ENCODE measurements at regions not wholly inside any gene's neighbourhood (a gene's known extent, or its start where the extent isn't known, plus 50 kb on each side); places are given as distances from the start of the nearest gene placed in this dataset.

DNA sequence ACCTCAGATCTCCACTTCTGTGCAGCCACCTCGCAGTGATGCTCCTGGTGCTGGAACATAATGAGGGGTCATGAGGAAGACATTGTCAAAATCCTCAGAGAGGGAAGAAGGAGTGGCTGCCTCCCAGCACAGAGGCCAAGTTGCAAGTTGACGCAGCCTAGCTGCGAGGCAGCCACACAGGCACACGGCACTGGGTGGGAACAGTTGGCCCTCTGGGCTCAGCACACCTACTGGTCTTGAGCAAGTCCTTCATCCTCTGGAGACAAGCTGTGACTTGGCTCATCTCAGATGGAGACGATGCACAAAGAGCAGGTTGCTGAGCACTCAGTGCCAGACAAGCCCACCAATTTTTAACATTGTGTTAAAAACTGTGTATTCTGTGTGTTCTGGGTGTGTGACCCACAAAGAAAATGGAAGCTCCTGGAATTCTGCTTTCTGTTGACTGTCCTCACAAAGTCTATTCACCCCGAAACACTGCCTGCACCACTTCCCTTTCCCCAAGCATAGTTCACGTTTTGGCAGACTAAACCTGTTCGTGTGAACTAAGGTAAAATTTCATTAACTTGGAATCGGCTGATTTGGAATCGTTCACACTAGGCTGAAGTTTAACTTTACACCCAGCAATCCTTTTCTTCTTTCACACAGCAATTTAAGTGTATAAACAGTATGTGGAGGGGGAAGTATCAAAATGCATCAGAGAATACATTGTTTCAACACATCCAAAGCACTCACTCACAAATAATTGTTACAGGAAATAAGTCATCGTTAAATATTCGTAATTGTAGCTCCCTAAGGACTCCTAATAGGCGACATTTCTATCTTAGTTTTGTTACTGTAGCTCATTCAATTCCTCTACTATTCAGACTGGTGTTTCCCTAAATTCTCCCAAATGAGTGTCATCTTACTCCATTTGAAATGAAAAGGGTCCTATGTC, 266.6 kb upstream of the ID2 start:
- intact Hi-C loops (cut with DNase I) = no loop called here
- no peak for DNase-seq (ENCODE audit: low spot score)

DNA sequence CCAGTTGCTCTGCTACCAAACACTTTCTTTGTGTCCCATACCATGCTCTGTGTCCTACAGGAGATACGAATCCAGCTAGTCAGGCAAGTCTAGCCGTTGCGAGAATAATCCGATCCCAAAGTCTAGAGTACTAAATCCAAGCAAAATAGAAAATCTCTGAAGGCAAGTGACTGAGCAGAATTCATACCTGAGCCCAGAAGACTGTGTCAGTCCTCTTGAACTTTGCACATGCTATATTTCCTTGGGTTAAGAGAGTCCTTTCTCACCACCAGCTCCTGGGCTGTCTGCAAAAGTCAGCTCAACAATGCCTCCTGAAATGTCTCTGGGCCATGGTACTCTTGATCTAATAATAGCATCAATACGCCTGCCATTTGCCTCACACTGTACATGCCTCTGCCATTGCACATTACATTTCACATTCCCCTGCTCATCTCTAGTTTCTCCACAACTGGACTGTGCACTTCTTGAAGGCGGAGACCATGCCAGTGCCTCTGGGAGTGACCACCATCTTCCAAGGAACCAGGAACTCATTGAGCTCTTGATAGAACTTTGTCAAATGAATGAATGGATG, 265.8 kb upstream of the ID2 start:
- DNase-seq (ENCODE audit: low spot score) = no peak
- intact Hi-C loops (cut with DNase I) = no loop called here

- no peak for DNase-seq (ENCODE audit: low spot score)
- intact Hi-C loops (cut with DNase I) = no loop called here
Measured at GRCh38 chr2:8416849-8417832, 264.7 kb upstream of the ID2 start.

DNA sequence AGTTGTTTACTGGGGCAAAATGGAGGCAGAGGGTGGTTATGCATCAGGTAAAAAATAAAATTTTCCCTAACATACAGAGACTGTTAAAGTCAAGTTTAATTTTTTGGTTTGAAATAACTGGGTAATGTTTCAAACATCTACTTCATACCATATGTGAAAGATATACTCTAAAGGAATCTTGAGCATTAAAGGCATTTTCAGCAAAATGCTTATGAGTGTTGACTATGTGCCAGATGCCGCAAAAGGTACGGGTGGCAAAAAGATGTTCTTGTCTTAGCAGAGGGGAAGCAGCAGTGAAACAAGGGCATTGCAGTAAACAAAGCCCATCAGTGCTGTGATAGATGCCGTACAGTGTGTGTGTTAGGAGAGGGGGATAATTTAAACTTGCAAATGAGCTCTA, 263.1 kb upstream of the ID2 start:
- intact Hi-C loops (cut with DNase I) = no loop called here
- DNase-seq (ENCODE audit: low spot score) = no peak

DNA sequence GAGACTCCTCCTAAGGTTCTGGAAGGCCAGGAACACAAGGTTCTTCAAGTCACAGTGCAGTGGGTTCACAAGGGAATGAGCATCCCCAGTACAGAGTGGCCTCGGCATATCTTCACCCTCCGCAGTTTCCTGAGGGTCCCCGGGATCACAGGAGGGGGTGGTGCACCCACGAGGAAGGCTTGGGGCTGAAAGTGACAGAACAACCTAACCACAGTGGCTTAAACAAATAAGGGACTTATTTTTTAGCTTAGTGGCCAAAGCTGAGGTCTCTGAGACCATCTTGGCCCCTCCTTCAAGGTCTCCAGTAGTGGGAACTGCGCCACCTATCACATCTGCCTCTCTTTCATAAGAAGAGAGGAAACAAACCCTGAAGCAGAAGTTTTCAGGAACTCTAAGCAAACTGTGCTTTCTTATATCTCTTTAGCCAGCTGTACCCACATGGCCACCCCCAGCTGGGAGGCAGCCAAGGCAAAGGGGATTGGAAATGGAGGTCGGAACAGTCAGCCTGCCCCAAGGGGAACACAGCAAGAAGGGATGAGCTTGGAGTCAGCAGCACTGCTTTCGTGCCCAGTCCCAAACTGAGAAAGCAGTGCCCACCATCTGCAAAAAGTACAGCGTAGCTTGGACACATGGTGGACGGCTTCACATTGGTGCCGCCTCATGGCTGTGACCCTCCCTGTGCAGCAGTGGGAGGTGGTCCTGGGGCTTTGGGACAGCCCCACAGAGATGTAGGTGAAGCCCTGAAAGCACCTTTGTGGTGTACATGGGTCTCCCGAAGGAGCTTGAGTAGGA, 260.0 kb upstream of the ID2 start:
- intact Hi-C loops (cut with DNase I) = no loop called here
- DNase-seq (ENCODE audit: low spot score) = no peak

GRCh38 chr2:8422450-8422800, 259.4 kb upstream of the ID2 start:
- intact Hi-C loops (cut with DNase I) = no loop called here
- no peak for DNase-seq (ENCODE audit: low spot score)

GRCh38 chr2:8424997-8425900, 256.6 kb upstream of the ID2 start:
- no peak for DNase-seq (ENCODE audit: low spot score)
- intact Hi-C loops (cut with DNase I) = no loop called here

DNA sequence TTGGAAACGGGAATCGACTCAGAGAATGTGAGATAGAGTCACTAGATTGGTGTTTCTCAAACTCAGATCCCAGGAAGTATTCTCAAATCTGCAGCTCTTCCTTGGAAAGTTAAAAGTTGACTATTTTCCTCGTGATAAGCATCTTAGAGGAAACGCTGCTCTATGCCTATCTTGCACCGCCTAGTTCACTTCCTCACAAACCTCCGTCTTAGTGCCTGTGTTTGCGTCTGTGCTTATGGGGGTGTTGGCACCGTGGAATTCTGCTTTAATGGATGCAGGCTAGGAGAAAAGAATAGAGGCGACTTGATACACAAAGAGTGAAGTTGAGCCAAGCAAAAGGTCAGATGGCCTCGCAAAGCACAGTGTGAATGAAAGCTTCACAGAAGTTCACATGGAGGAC, 255.3 kb upstream of the ID2 start:
- no peak for DNase-seq (ENCODE audit: low spot score)
- intact Hi-C loops (cut with DNase I) = no loop called here

DNA sequence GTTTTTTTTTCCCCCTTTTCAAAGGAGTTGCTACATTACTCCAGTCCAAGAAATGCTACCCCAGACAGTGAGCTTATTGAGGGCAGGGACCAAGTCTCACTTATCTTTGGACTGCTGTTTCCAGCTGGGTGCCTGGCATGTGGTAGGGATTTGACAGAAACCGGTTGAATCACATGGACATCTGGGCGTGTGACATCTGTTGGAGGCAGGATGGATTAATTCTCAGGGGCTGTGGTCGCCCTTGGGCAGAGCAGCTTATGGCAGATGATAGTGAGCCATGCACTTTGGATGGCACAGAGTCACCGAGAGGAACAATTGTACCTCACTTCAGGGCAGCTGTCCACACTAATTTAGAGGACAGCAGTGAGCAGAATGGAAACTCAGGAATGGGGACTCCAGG, 254.6 kb upstream of the ID2 start:
- no peak for DNase-seq (ENCODE audit: low spot score)
- intact Hi-C loops (cut with DNase I) = no loop called here

DNA sequence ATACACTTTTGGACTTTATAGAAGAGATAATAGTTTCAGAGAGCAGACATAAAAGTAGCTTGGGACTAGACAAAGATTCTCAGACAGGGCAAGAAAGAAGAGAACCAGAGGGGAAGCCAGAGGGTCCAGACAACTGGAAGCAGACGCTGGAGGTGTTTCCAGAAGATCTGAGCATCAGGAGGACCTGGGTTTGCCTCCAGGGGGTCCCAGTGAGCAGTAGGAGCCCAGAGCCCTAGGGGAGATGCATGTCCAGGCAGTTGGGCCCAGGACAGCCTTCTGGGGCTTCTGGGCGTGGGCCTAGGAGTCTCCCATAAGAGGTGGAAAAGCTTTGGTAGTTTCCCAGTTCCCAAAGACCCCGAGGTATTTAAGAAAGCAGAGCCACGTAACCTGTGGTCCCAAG, 251.2 kb upstream of the ID2 start:
- DNase-seq (ENCODE audit: low spot score) = no peak
- intact Hi-C loops (cut with DNase I) = loop anchor here (10.0 kb wide), 2 partner anchors 254 to 426 kb away; partner anchors contain the start of gene ID2

- DNase-seq (ENCODE audit: low spot score) = no peak
- intact Hi-C loops (cut with DNase I) = loop anchor here (10.0 kb wide), 2 partner anchors 253 to 427 kb away; partner anchors contain the start of gene ID2
Measured at GRCh38 chr2:8431446-8432125, 250.3 kb upstream of the ID2 start.

- intact Hi-C loops (cut with DNase I) = loop anchor here (10.0 kb wide), 2 partner anchors 252 to 428 kb away; partner anchors contain the start of gene ID2
- DNase-seq (ENCODE audit: low spot score) = no peak
Measured at GRCh38 chr2:8432706-8433336, 249.0 kb upstream of the ID2 start.

GRCh38 chr2:8433390-8433789, 248.5 kb upstream of the ID2 start:
- intact Hi-C loops (cut with DNase I) = loop anchor here (10.0 kb wide), 2 partner anchors 251 to 429 kb away; partner anchors contain the start of gene ID2
- no peak for DNase-seq (ENCODE audit: low spot score)

- intact Hi-C loops (cut with DNase I) = loop anchor here (10.0 kb wide), 2 partner anchors 249 to 431 kb away; partner anchors contain the start of gene ID2
- no peak for DNase-seq (ENCODE audit: low spot score)
Measured at GRCh38 chr2:8435608-8436007, 246.2 kb upstream of the ID2 start.

- DNase-seq (ENCODE audit: low spot score) = no peak
- intact Hi-C loops (cut with DNase I) = loop anchor here (10.0 kb wide), 2 partner anchors 248 to 432 kb away; partner anchors contain the start of gene ID2
Measured at GRCh38 chr2:8436585-8436984, 245.3 kb upstream of the ID2 start.

- intact Hi-C loops (cut with DNase I) = loop anchor here (1.0 to 10.0 kb wide), 3 partner anchors 217 to 433 kb away; partner anchors contain the start of gene ID2
- no peak for DNase-seq (ENCODE audit: low spot score)
Measured at GRCh38 chr2:8437228-8437948, 244.5 kb upstream of the ID2 start.

Measured in cardiac septum (tissue), 1 donor.